HG02885 (cell line): ENCODE measurements at regions not wholly inside any gene's neighbourhood (a gene's known extent, or its start where the extent isn't known, plus 50 kb on each side); places are given as distances from the start of the nearest gene placed in this dataset.
"Not testable (repeated sequence)": the region's sequence is repeated elsewhere in the genome, so short reads cannot be mapped to it uniquely, and the experiment has no call there.

Source experiments
- ATAC-seq: cut with Tn5 transposase; IDR thresholded peaks from one replicate; pipeline ENCODE4 v1.9.1; 2021; ENCODE audit warnings: mild to moderate bottlenecking; ENCODE audit not compliant: unreplicated experiment, poor library complexity

DNA sequence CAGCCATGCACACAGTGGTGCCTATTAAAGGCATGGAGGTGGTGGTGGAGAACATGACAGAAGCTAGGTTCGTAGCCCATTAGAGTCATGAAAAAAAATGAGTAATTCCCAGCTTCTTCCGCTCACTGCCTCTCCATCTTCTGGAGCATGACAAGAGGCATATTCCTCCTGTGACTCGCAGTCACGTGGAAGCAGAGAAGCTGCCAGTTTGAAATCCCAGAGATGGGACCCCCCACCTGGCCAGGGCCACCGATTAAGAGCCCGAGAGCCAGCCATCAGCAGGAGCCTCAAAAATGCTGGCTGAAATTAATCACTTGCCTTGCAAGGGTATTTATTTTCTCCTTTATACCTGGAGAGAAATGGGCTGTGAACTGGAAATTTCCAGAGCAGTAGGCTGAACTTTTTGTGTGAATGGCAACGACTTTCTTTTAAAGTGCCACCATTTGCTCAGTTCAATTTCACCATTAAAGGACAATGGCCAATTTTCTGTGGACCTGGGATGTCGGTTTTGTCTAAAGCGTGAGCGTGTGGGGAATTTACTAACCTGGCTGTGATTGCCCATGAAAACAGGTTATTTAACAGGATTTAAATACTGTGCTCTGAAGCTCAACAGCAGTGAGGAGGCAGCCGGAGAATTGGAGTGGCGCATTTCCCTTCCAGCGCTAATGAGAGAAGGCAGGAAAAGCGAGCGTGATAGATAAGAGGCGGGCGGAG is 189.7 kb upstream of the SDK2 start:
- no peak for ATAC-seq

DNA sequence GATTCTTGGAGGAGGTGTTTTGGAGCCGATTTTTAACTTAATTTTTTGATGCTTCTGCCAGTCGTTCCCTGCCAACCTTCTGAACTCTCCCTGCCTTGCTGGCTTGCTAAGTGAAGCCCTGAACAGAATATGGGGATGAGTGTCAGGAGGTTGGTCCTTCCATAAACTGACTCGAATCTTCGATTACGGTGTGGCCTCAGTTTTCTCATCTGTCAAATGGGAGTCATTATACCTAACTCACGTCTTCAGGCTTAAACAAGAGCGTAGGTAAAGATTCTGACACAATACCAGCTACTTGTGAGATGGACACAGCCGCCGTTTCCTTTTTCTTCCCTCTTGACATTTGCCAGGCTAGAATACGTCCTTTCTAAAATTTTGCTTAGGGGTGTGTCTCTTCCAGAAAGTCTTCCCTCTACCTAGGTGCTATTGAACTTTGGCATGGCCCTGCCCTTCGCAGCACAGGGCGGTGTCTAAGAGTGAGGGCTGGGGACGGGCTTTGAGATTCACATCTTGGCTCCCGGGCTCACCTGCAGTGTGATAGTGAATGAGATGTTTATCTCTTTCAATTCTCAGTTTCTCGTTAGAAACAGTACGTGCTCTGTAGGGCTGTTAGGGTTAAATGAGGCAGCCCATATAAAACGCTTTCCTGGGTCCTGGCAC is 190.6 kb upstream of the SDK2 start:
- no peak for ATAC-seq

DNA sequence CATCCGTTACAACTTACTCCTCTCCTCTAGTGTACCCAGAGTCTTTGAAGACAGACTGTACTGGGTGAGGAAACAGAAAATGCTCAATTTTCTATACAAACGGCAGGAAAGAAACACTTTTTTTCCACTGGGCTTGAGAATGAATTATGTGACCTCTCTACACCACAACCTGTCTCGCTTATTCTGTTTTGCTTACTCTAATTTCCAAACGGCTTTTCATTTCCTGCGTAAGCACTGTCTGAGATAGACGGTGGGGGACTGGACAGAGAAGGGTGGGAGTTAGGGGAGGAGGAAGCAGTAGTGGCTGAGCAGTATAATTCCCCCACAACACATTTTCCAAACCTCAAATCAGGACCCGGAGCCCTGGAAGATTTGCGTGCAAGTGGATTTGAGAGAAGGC is 191.4 kb upstream of the SDK2 start:
- ATAC-seq: no peak

DNA sequence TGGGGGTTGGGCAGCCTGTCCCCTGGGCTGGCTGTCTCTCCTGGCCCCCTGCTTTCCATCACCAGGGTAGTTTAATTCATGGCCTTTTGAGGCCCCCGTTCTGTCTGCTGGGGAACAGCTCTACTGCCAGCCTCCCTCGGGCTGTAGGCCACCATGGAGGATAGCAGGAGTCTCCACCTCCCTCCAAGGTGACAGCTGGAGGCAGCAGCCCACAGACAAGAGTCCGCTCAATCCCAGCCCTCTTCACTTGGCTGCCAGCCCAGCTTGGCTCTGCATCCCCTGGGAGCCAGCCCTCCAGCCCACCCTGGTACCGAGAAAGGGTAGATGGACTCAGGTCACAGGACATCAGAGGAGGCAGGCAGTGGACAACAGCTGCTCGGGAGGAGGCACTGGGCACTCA is 194.6 kb upstream of the SDK2 start:
- ATAC-seq: no peak

DNA sequence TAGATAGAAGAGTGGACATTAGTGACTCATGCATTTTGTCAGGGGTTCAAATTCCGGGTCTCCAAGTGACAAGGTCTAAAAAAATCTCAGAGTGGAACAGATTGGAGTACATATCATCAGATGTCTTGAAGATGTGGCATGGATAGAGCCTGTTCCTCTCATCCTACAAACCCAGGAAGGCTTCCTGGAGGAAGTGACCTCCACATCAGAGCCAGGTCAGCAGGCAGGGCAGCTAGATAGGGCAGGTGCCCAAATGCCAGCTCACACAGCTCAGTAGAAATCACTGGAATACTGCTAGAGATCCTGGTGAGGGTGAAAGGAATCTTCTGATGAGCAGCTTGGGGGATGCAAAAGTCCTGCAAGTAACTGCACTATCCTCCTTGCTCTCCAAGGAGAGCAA is 196.6 kb upstream of the SDK2 start:
- no peak for ATAC-seq

DNA sequence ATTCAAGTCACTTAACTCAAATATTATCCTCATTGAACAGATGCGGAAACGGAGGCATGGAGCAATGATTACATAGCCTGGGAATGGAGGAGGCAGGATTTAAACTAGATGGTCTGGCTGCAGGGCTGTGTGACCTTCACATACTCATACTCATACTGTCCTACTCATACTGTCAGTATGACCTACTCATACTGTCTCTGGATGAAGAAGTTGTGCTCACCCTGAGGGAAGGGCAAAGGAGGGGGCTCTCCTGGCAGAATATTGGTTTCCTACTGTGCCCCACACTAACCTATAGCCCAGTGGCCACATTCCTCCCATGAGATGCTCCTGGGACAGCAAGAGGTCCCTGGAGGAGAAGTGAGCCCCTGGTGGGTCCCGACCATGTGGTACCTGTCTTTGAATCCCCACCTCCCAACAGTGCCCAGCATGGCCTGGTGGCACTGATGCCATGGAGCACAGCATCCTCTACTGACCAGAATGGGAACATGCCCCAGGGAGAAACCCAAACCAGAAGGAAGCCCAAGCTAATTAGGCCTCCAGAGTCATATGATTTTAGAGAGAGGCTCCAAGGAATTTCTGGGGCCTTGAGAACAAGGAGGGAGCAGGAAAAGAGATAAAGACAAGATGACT is 197.3 kb upstream of the SDK2 start:
- no peak for ATAC-seq

DNA sequence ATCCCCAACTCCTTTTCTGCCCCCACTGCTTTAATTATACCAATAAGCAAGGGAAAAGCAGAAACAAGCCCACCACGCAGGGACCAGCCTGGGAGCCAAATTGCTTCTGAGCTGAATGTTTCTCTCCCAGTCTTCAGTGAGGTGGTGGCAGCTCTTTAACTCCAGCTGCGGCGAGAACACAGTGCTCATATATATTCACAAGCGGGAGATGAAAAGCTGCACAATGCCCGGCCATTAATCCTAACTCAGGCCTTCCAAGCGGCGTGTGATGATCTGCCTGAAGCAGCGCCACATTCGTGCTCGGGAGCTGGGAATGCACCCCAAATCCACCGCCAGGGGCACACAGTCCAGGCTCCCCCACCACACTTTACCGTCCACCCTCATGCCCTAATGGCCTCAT is 203.7 kb upstream of the SDK2 start:
- no peak for ATAC-seq

DNA sequence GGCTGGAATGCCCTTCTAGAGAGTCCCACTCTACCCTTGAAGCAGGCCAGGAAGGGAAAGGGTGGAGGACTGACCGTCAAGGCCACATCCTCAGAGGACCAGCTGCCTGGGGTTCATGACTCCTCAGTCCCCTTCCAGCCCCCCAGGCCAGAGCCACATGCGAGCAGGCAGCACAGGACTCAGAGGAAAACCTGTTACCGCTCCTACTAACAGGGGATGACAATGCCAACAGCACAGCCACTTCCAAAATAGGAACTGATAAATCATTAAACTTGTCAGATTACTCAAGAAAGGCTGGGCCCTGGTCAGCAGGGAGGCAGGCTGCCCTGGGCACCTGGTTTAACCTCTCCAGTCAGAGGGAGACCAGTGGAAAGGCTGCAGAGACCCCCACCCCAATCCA is 206.2 kb upstream of the SDK2 start:
- no peak for ATAC-seq

DNA sequence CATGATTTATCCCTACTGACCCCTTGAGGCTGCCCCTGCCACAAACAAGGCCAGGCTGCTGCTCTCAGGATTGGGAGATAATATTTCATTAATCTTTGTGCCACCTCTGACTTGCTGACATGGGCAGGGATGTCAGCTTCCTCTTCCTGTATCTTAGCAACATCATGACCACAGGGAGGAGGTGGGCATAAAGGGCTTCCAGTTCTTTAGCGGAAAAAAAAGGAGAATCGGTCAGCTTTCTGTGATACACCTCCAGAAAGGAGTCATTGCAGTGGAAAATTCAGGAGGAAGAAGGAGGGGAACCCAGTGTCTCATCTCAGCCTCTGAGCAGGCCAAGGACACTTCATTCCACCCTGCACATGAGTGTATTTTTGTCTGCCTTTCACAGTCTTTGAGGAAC is 206.8 kb upstream of the SDK2 start:
- no peak for ATAC-seq

DNA sequence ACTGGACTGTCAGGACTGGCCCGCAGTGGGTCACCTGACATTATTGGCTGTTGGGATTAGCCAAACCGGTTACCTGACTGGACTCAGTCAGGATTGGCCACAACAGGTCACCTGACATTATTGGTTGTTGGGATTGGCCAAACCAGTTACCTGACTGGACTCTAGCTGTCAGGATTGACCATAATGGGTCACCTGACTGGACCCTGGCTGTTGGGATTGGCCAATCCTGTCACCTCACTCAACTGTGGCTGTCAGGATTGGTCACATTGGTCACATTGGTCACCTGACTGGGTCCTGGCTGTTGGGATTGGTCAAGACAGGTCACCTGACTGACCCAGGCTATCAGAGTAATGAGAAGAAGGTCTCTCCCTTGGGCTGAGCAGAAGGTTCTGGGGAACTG is 207.7 kb upstream of the SDK2 start:
- ATAC-seq: no peak

DNA sequence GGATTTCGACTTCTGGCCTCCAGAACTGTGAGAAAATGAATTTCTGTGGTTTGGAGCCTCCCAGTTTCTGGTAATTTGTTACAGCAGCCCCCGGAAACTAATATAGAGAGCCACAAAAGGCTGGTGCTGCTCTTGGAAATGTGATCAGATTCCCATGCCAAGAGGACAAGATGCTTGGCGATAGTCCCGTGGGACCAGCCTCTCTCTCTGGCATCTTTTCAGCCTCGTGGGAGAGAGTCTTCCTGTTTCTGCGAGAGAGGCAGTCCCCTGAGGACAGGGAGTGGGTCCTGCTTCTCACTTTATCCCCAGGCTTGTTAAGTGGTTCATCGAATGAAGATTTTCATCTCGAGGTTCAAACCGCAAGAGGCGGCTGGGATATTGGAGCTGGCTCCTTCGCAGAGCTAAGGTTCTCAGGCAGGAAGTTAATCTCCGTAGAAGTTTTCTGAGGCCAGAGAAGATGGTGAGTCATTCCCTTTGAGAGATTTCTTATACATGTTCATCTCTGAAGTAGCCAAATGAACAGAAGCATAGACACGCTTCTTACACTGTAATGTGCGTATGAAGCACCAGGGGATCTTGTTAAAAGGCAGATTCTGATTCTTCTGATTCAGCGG is 211.6 kb upstream of the SDK2 start:
- no peak for ATAC-seq

DNA sequence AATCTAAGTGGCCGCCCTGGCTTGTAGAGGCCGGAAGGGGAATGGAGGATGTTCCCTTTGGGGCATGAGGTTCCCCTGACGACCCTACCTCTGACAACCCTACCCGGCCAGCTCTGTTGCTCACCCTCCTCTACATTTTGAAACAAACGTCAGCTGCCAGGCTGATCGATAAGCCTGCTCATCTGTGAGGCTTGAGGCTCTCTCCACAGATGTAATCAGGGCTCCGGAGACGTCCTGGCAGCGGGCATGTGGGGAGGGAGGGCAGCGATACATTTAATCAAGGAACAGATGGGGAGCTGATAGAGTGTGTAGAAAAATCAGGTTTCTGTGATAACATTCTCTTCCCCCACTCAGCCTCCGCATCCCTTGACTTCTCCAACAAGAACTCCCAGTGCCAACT is 212.3 kb upstream of the SDK2 start:
- ATAC-seq: no peak

DNA sequence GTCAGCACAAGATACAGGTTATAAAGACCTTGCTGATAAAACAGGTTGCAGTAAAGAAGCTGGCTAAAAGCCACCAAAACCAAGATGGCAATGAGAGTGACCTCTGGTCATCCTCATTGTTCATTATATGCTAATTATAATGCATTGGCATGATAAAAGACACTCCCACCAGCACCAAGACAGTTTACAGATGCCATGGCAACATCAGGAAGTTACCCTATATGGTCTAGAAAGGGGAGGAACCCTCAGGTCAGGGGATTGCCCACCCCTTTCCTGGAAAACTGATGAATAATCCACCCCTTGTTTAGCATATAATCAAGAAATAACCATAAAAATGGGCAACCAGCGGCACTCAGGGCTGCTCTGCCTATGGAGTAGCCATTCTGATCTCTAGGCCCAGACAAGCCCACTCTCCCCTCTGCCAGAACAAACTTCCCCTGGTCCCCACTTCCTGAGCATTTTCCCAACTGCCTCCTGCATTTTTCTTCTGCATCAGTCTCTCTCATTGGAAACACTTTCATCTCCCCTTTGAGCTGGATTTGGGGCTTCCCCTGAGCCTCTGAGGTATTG is 215.3 kb upstream of the SDK2 start:
- ATAC-seq: not testable (repeated sequence)

DNA sequence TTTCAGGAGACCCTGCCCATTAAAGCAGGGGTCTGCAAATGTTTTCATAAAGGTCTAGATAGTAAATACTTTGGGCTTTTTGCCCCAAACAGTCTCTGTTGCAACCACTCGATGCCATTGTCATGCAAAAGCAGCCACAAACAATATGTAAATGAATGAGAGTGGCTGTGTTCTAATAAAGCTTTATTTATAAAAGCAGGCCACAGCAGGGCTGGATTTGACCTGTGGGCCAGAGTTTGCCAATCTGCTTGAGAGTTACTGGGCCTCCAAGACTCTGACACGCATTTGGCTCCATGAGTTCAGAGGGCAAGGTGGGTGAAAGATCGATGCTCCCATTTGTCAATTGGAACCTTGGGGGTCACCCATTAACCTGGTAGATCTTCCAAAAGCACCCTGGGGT is 217.3 kb upstream of the SDK2 start:
- ATAC-seq: no peak

DNA sequence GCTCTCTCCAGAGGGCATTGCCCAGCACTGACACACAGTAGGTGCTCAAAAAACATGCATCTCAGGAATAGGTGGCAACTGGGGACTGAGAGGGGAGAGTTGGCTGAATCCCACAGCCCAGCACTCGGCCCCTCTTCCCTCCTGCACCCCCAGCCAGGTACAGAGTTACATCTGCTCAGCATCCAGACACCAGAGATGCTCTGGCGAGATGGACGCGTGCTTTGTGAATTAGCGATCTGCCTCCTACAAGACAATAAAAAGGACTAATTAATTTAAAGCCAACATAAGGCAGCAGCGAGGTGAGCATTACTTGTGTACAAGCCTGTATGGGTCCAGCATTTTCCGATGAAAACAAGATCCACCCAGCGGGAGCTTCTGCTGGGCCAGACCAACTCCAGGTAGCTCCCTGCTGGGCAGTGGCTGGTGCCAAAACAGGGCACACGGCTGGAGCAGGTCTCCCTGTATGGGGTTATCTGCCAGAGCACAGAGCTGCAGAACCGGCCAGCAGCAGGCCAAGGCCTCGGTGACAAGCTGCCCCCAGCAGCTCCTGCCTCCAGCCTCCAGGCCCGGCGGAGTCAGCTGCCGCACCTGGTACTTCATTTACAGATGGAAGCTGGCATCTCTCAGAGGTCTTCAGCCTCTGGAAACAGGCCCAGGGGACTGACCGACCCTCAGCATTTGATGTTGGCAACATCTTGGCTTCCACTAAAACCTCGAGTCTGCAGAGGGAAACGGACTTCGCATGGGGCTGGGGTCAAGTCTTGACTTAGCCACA is 219.7 kb upstream of the SDK2 start:
- ATAC-seq: no peak

DNA sequence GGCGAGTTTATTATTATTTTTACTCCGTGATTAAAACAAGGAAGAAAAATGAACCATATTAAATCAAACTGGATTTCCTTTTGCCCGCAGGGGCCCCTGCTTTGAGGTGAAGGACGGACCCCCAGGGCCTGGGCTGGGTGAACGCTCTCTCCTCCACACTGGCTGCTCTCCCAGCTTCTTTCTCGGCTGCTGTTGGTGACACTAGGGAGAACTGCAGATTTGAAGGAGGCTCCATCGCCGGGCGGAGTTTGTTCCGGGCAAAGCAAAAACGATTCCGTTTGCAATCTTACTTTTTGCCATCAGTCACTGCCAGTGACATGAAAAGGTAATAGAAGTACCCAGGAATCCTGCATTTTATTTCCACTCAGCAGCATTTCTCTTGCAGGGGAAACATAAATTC is 221.6 kb upstream of the SDK2 start:
- ATAC-seq: no peak

DNA sequence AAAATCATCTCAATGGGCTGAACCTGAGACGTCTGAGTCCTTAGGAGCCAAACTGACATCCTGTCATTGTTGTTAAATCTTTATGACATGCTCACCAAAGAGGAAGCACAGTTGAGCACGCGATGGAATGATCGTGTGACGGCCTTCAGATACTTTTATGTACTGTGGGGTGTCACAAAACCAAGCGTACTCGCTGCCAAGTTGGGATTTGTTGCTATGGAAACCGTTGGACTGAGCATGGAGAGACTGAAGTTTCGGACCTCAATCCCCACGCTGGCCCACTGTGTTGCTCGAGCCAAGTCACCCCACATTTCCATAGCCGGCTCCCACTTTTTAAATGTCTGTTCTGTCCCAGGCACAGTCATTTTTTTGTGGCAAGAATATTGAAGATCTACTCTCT is 222.8 kb upstream of the SDK2 start:
- ATAC-seq: no peak

DNA sequence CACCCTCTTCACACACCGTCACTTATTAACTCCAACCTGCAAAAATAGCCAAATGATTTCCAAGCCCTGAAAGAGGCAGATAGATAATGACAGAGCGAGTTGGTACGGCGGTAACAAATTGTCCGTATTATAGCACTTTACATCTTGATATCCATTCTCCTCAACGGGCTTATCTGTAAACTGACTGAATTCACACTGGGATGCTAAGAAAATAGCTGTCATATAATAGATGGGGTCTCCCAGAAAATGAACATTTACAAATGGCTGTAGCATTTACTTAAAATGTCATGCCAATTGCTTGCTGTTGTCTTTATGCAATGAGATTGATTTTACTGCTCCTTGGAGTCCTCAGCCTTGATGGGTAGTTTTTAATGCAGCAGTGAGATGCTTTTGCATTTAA is 225.8 kb upstream of the SDK2 start:
- ATAC-seq: no peak

DNA sequence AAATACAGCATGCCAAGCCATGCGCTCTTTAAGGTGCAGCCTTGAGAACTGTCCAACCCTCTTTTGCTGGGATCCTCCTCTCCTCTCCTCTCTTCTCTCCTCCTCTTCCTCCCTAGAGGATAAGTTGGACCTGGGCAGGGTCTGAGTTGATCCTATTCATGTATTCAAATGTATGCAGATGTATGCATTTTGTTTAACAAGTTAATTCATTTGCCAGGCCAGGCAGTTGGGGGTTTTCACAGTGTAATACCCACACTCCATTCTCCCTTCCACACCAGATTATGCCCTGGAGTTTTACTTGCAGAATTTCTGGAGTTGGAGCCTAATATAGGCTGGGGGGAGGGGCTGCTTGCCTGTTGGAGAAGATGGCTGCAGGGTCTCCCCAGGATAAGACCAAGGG is 226.2 kb upstream of the SDK2 start:
- ATAC-seq: no peak

DNA sequence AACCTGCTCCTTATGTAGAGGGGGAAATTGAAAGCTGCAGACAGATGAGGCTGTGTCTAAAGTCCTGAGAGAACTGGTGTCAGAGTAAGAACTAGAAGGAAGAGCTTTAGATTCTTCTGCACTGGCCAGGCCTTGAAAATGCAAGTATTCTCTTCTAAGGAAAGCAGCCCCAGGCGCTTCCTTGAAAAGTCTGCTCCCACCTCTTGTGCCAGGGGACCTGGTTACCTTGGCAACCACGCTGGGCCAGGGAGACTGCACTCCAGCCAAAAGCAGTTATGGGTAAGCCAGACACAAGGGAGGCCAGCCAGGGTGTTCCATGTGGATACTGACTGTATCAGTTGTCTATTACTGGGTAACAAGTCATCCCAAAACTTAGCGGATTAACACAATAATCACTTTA is 228.6 kb upstream of the SDK2 start:
- no peak for ATAC-seq
